ENCODE measurements at regions not wholly inside any gene's neighbourhood (a gene's known extent, or its start where the extent isn't known, plus 50 kb on each side); places are given as distances from the start of the nearest gene placed in this dataset.

- H2AFZ ChIP-seq (ENCODE audit: low read length) = no peak overlapping the region
- H4K20me1 ChIP-seq (replicated peaks in 1 of 2; ENCODE audit: control insufficient read depth in 1 of 2, insufficient read depth in 2 of 2, low read length in 2 of 2) = peaks cover 0 to 8% of the 10 kb centered on the region in 2 experiments
- no peak overlapping the region for H3K27ac ChIP-seq (ENCODE audit: low read depth, low read length)
- no peak overlapping the region for H4K5ac ChIP-seq (ENCODE audit: insufficient read length, low read depth, low read length)
- H3K9ac ChIP-seq (replicated peaks in 1 of 4; ENCODE audit: extremely low read depth in 1 of 4, low read depth in 3 of 4, low read length in 3 of 4) = no peak overlapping the region
- H3K4me3 ChIP-seq (ENCODE audit: extremely low read depth in 1 of 4, insufficient read depth in 2 of 4, low read depth in 3 of 4, low read length in 4 of 4) = no peak overlapping the region
- no peaks in the 10 kb centered on the region for H3K4me1 ChIP-seq (replicated peaks in 1 of 4; ENCODE audit: control insufficient read depth in 3 of 4, insufficient read depth in 4 of 4, low read length in 3 of 4)
- POLR2A ChIA-PET (ENCODE audit: partially characterized antibody) = interaction anchor here (1.5 kb wide), 1 partner anchor 10 kb away, joined by 3 read pairs; no protein-coding TSS in a partner anchor
- no peak overlapping the region for H2AK5ac ChIP-seq (ENCODE audit: low read depth, low read length)
- no peak overlapping the region for H3K23ac ChIP-seq (ENCODE audit: insufficient read length)
- no peak overlapping the region for H2BK120ac ChIP-seq (replicated peaks; ENCODE audit: low read depth, low read length)
- no peaks in the 10 kb centered on the region for H3K79me1 ChIP-seq (ENCODE audit: low read depth, low read length)
- no peak for FAIRE-seq
- no peak overlapping the region for H3K14ac ChIP-seq (ENCODE audit: insufficient read length)
- H3K18ac ChIP-seq (ENCODE audit: extremely low read depth, low read length) = no peak overlapping the region
- CTCF ChIA-PET (ENCODE audit: partially characterized antibody) = interaction anchor here (0.8 to 6.2 kb wide), 12 partner anchors 10 to 270 kb away, joined by 3 to 84 read pairs (median 4); no protein-coding TSS in a partner anchor
- H3K9me3 ChIP-seq (ENCODE audit: insufficient read depth in 2 of 2, low read depth in 1 of 2, low read length in 1 of 2) = no peaks in the 10 kb centered on the region
- no peak overlapping the region for H3K4ac ChIP-seq (replicated peaks; ENCODE audit: insufficient read length, low read depth, low read length)
- peaks cover 7% of the 10 kb centered on the region; the same call in 1 of the 2 replicates for H3K23me2 ChIP-seq (ENCODE audit: low read depth, low read length)
- no peak overlapping the region for H2BK15ac ChIP-seq (ENCODE audit: low read length)
- no peak overlapping the region for H4K8ac ChIP-seq (ENCODE audit: extremely low read depth, insufficient read depth, low read length)
- H3K36me3 ChIP-seq (ENCODE audit: control insufficient read depth in 2 of 4, insufficient read depth in 4 of 4, low read length in 3 of 4) = no peaks in the 10 kb centered on the region; a peak in 1 of 8 replicates
- no peaks in the 10 kb centered on the region for H3K27me3 ChIP-seq (replicated peaks in 1 of 4; ENCODE audit: control insufficient read depth in 3 of 4, extremely low read depth in 1 of 4, insufficient read depth in 3 of 4, low read length in 3 of 4)
- no peak overlapping the region for H3K56ac ChIP-seq (replicated peaks; ENCODE audit: insufficient read length, low read depth, low read length)
- peaks cover 0 to 3% of the 10 kb centered on the region in 2 experiments; a peak in 1 of 4 replicates for H3K79me2 ChIP-seq (ENCODE audit: control insufficient read depth in 1 of 2, insufficient read depth in 2 of 2, low read length in 2 of 2)
- DNase-seq (ENCODE audit: low read depth in 1 of 2, low spot score in 2 of 2) = no peak
- no peak overlapping the region for H2BK20ac ChIP-seq (ENCODE audit: low read length)
- H2BK12ac ChIP-seq (ENCODE audit: low read depth, low read length) = no peak overlapping the region
- H2BK5ac ChIP-seq (ENCODE audit: low read depth, low read length) = no peak overlapping the region
- H3K4me2 ChIP-seq (ENCODE audit: insufficient read depth in 1 of 2, low read depth in 2 of 2, low read length in 2 of 2) = no peak overlapping the region
- WGBS, 2 experiments (ENCODE audit: extremely low coverage in 1 of 2, insufficient coverage in 1 of 2, insufficient read length in 1 of 2, insufficient replicate concordance in 2 of 2, low coverage in 1 of 2, low lambda C conversion rate in 2 of 2, missing lambda C conversion rate in 1 of 2) = 76% methylated on average over 6 of the region's 6 CpGs; no CpG with 5 or more reads in 1 of the 2 experiments
- no peak overlapping the region for H4K91ac ChIP-seq (replicated peaks; ENCODE audit: insufficient read length, low read length)
- TF ChIP-seq EP300 (IDR thresholded peaks at IDR 0.05; ENCODE audit: borderline replicate concordance in 1 of 2, low read depth in 2 of 2, low read length in 2 of 2) (no peak), SP4 (IDR thresholded peaks at IDR 0.05; ENCODE audit: low read length) (no peak)
Observed at GRCh38 chr18:46388286-46388685, 268.7 kb downstream of the LOXHD1 start.

All from H1 (cell line).